HG03342 (cell line): ENCODE measurements at regions not wholly inside any gene's neighbourhood (a gene's known extent, or its start where the extent isn't known, plus 50 kb on each side); places are given as distances from the start of the nearest gene placed in this dataset.
"Not testable (repeated sequence)": the region's sequence is repeated elsewhere in the genome, so short reads cannot be mapped to it uniquely, and the experiment has no call there.

Experiments
- ATAC-seq: cut with Tn5 transposase; IDR thresholded peaks from one replicate; pipeline ENCODE4 v1.9.1; 2021; ENCODE audit warnings: mild to moderate bottlenecking, moderate library complexity; ENCODE audit not compliant: unreplicated experiment

DNA sequence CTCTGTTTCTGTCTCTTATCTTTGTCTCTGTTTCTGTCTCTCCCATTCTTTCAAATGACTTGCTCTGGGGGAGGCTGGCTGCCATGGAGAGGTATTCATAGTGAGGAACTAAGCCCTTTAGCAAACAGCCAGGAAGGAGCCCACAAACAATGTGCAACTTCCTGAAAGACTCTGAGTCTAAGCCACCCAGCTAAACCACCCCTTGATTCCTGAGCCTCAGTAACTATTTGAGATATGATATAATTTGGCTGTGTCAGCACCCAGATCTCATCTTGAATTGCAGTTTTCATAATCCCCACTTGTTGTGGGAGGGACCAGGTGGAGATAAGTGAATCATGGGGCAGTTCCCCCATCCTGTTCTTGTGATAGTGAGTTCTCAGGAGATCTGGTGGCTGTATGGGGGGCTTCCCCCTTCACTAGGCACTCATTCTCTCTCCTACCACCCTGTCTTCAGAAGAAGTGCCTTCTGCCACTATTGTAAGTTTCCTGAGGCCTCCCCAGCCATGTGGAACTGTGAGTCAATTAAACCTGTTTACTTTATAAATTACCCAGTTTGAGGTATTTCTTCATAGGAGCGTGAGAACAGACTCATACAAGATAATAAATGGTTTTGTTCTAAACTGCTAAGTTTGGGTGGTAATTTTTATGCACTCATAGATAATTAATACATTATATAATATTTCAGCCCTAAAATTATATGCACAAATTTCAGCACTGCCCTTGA is 121.2 kb upstream of the FOXP2 start:
- no peak for ATAC-seq

- no peak for ATAC-seq
Measured at GRCh38 chr7:114279901-114280300, 134.7 kb upstream of the FOXP2 start.

GRCh38 chr7:114273218-114273617 is 141.4 kb upstream of the FOXP2 start:
- no peak for ATAC-seq

GRCh38 chr7:114269714-114270113 is 144.9 kb upstream of the FOXP2 start:
- no peak for ATAC-seq

GRCh38 chr7:114267550-114267949 is 147.1 kb upstream of the FOXP2 start:
- not testable (repeated sequence) for ATAC-seq

- ATAC-seq, result no peak
Measured at GRCh38 chr7:114264023-114264422, 150.6 kb upstream of the FOXP2 start.

DNA sequence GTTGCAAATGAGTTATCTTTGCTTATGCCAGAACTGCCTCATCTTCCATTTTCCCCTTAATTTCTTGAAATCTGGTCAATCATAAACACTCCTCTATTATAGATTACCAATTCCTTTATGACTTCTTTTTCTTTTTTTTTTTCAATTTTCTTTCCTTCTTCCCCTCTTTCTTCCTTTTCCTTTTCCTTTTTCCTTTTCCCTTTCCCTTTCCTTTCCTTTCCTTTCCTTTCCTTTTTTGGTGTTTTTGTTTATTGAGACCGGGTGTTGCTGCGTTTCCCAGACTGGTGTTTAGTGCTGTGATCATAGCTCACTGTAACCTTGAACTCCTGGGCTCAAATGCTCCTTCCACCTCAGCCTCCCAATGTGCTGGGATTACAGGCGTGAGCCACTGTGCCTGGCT is 151.4 kb upstream of the FOXP2 start:
- ATAC-seq, result no peak

DNA sequence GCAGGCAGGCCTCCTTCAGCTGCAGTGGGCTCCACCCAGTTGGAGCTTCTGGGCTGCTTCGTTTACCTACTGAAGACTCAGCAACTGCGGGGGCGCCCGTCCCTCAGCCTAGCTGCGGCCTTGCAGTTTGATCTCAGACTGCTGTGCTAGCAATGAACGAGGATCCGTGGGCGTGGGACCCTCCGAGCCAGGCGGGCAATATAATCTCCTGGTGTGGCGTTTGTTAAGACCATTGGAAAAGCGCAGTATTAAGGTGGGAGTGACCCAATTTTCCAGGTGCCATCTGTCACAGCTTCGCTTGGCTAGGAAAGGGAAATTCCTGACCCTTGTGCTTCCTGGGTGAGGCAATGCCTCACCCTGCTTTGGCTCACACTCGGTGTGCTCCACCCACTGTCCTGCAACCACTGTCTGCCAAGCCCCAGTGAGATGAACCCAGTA is 159.2 kb upstream of the FOXP2 start:
- ATAC-seq, result no peak

DNA sequence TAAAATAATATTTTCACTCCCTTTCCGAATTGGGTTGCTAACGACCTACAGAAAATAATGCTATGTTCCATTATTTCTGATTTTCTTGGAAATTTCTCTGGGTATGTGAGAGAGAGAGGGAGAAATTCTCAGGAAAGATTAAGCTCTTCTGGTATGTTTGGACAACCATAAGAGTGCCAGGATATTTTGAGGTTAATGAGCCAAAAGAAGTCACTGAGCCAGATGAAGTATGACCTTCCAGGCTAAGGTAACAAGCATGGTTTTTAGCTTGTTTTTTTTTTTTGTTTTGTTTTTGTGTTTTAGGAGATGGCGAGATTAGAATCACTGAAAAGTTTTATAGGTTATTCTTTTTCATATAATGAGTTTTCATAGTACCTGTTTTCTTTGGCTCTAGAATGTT is 171.0 kb upstream of the FOXP2 start:
- no peak for ATAC-seq

- ATAC-seq, result no peak
Measured at GRCh38 chr7:114242992-114243507, 171.6 kb upstream of the FOXP2 start.

GRCh38 chr7:114229246-114229645 is 185.4 kb upstream of the FOXP2 start:
- no peak for ATAC-seq

DNA sequence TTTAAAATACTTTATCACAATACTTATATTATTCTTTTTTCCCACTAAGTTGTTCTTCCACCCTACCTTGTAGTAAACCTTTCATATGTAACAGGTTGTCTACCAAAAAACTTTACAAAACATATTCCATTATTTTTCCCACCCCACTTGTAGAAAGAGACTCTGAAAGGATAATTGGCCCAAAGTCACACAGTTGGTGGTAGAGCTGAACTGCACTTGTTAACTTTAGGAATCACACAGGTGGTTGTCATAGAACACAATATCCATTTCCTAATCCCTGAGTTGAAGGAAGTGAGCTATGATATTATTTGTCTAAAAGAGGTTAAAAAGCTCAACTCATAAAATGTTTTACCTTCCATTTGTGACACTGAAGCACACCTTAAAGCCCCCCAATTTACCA is 188.8 kb upstream of the FOXP2 start:
- no peak for ATAC-seq

DNA sequence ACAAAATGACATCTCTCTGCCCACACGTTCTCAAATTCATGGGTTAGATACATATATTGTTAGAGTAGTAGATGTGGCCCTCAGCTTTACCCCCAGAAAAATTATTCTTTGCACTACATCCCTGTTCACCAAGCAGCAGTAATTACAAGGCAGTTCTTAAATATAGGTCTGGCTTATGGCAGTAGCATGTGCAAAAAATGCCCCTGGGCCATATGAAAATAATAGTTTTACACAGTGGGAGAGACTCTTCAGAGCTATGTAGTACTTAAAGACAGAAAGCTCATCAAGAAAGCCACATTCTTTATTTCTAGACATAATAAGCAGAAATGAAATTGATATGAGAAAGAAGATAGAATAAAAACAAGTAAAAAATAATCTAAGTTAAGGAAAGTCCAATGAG is 196.3 kb upstream of the FOXP2 start:
- ATAC-seq, result no peak

GRCh38 chr7:114217026-114217806 is 197.4 kb upstream of the FOXP2 start:
- no peak for ATAC-seq

GRCh38 chr7:114214466-114214865 is 200.1 kb upstream of the FOXP2 start:
- ATAC-seq, result no peak

DNA sequence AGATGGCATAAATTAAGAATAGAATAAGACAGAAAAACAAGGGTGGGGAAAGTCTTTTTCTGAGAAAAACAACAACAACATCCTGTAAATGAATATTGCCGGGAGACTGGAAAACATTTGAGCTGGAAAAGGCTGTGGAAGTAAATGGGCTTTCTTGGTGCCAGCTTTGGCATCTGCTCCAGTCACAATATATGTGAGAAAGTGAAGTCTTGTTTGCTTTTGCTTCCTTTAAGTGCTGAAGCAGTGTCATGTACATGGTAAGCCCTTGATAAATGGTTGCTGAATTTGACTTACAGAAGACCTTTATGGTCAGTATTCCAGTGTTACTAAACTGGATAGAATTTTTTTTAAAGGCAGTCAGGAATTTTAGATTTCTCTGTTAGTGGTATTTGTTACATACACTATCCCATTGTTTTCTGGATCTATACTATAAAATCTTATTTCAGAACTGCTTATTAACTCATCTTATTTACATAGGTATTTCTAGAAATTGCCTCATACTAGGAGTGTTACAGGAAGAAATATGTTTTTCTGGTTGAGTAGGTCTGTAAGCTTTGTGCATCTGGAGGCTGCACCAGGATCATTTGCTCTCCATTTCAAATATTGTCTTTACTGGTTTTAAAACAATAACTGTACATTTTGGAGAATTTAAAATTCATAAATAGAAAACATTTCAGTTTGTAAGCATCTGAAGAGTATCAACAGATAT is 201.7 kb upstream of the FOXP2 start:
- ATAC-seq, result no peak

GRCh38 chr7:114209968-114210367 is 204.6 kb upstream of the FOXP2 start:
- no peak for ATAC-seq

DNA sequence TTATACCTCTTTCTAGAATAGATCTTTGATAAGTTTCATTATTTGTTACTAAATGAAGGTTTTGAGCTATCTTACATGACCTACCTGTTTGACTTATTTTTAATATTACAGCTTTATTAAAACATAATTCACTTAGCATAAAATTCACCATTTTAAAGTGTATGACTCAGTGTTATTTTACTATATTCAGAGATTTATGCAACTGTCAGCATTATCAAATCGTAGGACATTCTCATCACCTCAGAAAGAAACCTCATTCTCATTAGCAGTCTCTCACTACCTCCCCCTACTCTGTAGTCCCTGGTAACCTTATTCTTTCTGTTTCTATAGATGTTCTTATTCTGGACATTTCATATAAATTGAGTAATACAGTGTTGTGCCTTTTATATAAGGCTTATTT is 207.9 kb upstream of the FOXP2 start:
- no peak for ATAC-seq

DNA sequence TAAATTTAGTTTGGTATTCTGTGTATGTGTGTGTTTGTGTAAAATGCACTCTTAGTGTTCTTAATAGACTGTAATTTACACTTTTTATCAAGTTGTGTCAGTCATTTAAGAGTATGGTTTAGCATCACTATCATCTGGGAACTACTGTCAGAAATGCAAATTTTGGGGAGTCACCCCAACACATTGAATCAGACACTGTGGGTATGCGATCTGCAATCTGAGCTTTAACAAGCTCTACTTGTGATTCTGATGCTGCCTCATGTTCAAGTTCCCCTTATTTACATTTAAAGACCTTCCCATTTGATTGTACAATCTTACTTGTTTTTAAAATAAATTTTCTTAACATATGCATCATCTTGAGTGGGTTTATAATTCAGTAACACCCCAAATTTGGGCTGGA is 218.1 kb upstream of the FOXP2 start:
- no peak for ATAC-seq

GRCh38 chr7:114190387-114190786 is 224.2 kb upstream of the FOXP2 start:
- ATAC-seq, result no peak

GRCh38 chr7:114183311-114184088 is 231.1 kb upstream of the FOXP2 start:
- ATAC-seq, result no peak
